SK-N-SH (cell line): ENCODE measurements at regions not wholly inside any gene's neighbourhood (a gene's known extent, or its start where the extent isn't known, plus 50 kb on each side); places are given as distances from the start of the nearest gene placed in this dataset.

Experiments
- CTCF ChIP-seq: fragments of 200-600 bp; sonication (generic); IDR thresholded peaks from 2 replicates; pipeline ENCODE4 v1.6.1; 2017; ENCODE audit warnings: antibody characterized with exemption, mild to moderate bottlenecking, moderate library complexity
- FOXM1 ChIP-seq: IDR thresholded peaks from 2 replicates; pipeline ENCODE4 v1.4.0; 2012; ENCODE audit warnings: low read depth, mild to moderate bottlenecking

DNA sequence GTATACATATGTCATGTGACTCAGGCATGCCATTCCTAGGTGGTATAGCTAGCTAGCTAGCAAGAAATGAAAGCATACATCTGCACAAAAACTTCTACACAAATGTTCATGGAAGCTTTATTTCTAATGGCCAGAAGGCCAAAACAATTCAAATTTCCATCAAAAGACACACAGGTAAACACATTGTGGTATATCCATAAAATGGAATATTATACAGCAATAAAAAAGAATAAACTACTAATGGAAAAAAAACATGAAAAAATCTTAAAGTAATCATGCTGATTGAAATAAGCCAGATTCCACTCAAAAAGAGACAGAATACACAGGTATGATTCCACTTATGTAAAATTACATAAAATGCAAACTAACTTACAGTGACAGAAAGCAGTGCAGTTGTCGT, 154.3 kb downstream of the MACC1 start:
- TF ChIP-seq CTCF (no peak), FOXM1 (no peak)
